ENCODE measurements at regions not wholly inside any gene's neighbourhood (a gene's known extent, or its start where the extent isn't known, plus 50 kb on each side); places are given as distances from the start of the nearest gene placed in this dataset.

DNA sequence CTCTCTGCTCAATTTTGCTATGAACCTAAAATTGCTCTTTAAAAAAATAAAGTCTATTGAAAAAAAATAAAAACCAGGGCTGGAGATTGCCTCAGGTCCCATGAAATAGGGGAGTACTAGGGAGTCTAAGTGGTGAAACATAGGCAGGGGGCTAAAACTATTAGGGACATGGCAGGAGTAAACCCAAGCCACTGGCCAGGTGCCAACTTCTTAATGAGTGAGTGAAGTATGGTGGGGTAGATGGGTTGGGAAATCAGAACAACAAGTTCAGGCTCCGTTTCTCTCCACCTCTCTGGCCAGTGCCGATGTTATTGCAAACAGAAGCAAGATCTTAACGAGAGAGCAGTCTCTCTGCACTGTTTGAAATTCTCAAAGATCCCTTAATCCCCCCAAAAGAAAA, 322.4 kb upstream of the CDH5 start:
- TF ChIP-seq, protein P1, sequence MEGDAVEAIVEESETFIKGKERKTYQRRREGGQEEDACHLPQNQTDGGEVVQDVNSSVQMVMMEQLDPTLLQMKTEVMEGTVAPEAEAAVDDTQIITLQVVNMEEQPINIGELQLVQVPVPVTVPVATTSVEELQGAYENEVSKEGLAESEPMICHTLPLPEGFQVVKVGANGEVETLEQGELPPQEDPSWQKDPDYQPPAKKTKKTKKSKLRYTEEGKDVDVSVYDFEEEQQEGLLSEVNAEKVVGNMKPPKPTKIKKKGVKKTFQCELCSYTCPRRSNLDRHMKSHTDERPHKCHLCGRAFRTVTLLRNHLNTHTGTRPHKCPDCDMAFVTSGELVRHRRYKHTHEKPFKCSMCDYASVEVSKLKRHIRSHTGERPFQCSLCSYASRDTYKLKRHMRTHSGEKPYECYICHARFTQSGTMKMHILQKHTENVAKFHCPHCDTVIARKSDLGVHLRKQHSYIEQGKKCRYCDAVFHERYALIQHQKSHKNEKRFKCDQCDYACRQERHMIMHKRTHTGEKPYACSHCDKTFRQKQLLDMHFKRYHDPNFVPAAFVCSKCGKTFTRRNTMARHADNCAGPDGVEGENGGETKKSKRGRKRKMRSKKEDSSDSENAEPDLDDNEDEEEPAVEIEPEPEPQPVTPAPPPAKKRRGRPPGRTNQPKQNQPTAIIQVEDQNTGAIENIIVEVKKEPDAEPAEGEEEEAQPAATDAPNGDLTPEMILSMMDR (IDR thresholded peaks at IDR 0.05; ENCODE audit: low read depth, low read length): no peak
- no peak overlapping the region for H3K4me3 ChIP-seq (ENCODE audit: low read depth, low read length)

DNA sequence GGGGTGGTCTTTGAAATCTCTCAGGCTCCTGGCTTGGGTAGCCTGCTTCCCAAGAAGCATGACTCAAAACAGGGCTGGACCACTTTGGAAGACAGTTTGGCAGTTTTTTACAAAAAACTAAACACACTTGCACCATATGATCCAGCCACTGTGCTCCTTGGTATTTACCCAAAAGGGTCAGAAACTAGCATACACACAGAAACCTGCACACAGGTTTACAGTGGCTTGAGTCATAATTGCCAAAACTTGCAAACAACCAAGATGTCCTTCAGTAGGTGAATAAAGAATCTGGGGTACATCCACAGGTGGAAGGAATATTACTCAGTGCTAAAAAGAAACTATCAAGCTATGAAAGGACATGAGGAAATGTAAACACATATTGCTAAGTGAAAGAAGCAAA, 323.2 kb upstream of the CDH5 start:
- TF ChIP-seq, protein P1 (IDR thresholded peaks at IDR 0.05; ENCODE audit: low read depth, low read length): no peak
- no peak overlapping the region for H3K4me3 ChIP-seq (ENCODE audit: low read depth, low read length)

DNA sequence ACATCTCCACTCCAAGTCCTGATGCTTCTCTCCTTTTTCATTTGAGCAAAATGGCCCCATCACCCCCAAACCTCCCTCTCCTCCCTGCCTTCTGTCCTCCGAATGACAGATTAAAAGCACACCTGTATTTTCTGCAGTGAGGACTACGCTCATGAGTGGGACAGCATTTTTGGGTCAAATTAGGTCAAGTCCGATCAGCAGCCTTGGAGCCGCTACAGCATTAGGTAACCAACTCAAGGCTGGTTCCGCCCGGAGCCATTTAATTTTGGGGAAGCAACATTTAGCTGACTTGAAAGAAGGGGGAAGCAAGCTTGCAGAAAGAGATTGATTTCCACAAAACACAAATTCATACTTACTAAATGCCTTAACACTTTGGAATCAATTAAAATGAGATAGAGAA, 324.1 kb upstream of the CDH5 start:
- H3K4me3 ChIP-seq (ENCODE audit: low read depth, low read length): no peak overlapping the region
- TF ChIP-seq, protein P1 (IDR thresholded peaks at IDR 0.05; ENCODE audit: low read depth, low read length): no peak

DNA sequence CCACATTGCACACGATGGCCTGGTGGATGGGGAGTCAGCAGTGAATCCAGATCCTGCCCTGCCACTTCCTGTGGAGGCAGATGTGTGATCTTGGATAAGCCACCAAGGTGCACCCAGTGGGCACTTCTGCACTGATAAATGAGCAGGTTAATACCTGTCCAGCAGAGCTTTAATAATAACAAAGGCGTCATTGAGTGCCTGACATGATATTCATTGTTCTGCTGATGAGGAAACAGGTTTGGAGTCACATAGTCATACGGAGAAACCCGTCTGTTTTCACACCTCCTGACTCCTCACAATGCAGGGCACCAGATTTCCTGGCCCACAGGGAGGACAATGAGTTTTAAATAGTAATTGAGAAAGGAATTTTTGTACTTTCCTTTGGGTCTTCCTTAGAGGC, 324.6 kb upstream of the CDH5 start:
- TF ChIP-seq, protein P1 (IDR thresholded peaks at IDR 0.05; ENCODE audit: low read depth, low read length): no peak
- H3K4me3 ChIP-seq (ENCODE audit: low read depth, low read length): no peak overlapping the region

DNA sequence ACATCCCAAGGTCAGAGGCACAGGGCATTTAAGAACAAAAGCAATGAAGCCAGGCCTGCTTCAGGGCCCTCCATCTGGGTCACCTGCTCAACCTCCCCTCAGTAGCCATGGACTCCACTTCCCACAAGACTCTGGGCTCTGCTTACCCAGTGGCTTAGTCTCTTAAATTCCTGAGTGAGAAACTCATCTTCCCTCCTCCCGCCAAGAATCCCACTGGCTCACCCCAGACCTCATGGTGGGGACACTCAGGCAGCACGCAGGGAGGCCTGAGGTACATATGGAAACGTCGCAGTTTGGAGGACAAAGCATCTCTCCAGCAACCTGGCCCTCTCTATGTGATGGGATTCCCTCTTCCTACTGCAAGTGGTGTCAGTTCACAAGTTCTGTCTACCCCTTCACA, 326.7 kb upstream of the CDH5 start:
- TF ChIP-seq, protein P1 (IDR thresholded peaks at IDR 0.05; ENCODE audit: low read depth, low read length): no peak
- no peak overlapping the region for H3K4me3 ChIP-seq (ENCODE audit: low read depth, low read length)

DNA sequence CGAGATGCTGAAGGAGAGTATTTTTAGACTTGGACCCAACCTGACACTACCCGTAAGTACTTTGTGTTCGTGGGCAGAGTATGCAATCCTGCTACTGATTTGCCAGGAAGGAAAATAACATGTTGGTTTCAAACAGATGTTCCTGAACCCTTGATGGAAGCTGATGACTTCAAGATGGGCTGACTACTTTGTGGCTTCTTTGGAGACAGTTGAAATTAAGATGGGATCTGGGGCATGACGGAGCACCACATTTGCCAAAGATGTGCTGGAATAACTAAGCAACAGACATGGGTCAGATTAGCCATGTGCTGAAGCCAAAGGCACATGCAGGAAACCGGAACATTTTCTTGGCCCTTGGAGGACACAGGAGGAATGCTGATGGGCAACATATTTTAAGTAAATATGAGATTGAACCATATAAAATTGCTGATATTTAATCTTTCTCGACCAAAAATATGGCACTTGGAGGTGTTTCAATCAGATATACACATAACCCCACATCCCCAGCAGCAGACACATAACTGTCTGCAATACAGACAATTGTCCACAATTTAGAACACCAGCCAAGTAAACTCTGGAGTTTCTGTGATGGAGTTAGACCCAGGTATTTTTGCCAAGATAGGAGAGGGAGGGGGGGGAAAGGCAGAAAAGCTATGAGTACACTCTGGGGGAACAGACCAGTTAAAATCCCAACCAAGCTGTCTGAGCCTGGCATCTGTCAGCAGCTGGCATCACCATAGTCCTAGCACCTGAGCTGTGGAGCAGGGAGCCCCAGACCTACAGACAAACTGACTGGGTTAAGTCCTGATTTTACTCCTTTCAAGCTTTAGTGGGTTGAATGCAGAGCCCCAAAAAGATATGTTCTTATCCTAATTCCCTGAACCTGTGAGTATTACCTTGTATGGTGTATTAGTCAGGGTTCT, 329.4 kb upstream of the CDH5 start:
- TF ChIP-seq, protein P1 (IDR thresholded peaks at IDR 0.05; ENCODE audit: low read depth, low read length): no peak
- no peak overlapping the region for H3K4me3 ChIP-seq (ENCODE audit: low read depth, low read length)

DNA sequence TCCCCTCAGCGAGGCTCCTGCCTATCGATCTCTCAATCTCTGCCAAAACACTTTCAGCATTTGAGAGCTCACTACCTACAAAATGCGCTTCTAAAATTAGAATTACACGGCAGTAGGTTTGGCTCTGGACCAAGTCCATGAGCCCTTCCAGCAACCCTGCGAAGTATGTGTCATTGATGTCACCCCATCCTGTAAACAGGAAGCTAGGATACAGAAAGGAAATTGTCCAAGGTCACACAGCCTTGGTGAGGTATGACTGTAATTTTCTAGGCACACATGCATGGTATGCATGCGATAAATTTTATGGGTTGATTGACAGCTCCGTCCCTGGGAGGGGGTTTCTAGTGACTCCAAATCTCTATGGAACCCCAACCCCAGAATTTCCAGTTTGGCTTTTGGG, 330.3 kb upstream of the CDH5 start:
- TF ChIP-seq, protein P1 (IDR thresholded peaks at IDR 0.05; ENCODE audit: low read depth, low read length): no peak
- no peak overlapping the region for H3K4me3 ChIP-seq (ENCODE audit: low read depth, low read length)
